Activated T-helper 9 cell treated with anti-CD3 and anti-CD28 coated beads, Interleukin-2, amount 50 U/mL, for 16 hours (primary cell): ENCODE measurements at regions not wholly inside any gene's neighbourhood (a gene's known extent, or its start where the extent isn't known, plus 50 kb on each side); places are given as distances from the start of the nearest gene placed in this dataset.

Experiments
- DNase-seq: peaks from one replicate; pipeline ENCODE4 v3.0.0-alpha.2; 2020; ENCODE audit warnings: low read depth

DNA sequence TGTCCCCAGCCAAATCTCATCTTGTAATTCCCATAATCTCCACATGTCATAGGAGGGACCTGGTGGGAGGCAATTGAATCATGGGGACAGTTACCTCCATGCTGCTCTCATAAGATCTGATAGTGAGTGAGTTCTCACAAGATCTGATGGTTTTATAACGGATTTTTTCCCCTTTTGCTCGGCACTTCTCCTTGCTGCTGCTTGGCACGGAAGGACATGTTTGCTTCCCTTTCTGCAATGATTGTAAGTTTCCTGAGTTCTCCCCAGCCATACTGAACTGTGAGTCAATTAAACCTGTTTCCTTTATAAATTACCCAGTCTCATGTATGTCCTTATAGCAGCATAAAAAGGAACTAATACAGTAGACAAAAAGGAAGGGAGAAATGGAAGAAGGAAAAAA lies 76.7 kb upstream of the CCNG1 start:
- DNase-seq: no peak

- no peak for DNase-seq
Measured at GRCh38 chr5:163361450-163361849, 75.9 kb upstream of the CCNG1 start.

DNA sequence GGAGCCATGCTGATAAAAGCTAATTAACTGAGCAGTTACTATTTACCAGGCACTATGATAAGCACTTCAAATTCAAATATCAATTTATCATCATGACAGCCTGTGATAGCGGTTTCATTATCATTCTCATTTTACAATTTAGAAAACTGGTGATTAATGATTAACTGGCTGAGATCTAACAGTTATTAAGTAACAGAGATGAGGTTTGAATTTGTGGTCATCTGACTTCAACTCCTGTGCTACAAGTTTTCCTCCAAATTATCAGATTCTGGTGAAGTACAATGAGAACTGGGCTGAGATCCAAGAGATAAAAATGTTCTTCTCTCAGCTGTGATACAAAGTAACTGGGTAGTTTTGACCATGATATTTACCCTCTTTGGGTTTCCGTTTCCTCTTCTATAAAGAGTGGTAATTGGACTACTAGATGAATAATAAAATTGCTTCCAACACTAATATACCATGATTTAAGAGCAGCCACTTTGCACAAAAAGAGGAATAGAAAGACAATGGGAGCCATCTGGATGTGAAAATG lies 74.5 kb upstream of the CCNG1 start:
- no peak for DNase-seq

DNA sequence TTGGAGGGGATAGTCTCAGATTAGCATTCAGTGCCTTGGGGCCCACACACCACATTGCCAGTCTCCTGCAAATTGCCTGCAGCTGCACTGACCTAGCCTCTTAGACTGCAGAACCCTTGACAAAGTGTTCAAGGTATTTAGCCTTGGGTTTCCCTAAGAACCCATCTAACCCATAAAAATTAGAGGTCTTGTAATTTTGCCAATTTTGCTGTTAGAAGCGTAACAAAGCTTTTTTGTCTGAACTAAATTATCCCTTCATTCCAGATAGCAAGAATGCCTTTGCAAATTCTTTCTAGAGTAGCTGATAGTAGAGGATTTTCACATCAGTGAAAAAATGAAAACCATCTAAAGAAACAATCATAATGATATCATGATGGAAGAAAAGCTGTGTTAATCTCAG lies 74.0 kb upstream of the CCNG1 start:
- no peak for DNase-seq

- no peak for DNase-seq
Measured at GRCh38 chr5:163366757-163367156, 70.6 kb upstream of the CCNG1 start.

DNA sequence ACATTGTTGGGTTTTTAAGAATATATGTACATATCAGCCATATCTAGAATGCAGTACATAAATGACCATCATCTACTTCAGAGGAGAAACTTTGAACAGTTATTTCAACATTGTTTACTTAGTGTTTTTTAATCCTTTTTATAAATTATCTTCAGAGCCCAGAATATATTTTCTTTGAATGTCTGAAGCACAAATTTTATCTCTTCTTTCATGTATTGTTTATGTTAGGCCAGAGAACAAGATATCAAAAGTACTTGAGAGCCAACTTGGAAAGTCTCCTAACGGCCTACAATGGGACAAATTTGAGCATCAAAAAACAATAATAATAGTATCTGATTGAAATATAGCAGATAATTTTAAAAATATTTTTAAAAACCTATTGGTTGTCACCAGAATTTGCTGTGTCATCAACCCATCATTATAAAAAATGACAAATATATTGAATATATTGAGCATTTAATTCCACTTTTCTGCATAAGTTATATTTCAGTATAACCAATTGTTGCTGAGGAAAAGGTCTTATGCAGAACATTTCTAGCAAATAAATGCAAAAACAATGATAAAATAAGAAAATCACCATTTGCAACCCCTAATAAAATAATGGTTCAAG lies 67.5 kb upstream of the CCNG1 start:
- DNase-seq: no peak

DNA sequence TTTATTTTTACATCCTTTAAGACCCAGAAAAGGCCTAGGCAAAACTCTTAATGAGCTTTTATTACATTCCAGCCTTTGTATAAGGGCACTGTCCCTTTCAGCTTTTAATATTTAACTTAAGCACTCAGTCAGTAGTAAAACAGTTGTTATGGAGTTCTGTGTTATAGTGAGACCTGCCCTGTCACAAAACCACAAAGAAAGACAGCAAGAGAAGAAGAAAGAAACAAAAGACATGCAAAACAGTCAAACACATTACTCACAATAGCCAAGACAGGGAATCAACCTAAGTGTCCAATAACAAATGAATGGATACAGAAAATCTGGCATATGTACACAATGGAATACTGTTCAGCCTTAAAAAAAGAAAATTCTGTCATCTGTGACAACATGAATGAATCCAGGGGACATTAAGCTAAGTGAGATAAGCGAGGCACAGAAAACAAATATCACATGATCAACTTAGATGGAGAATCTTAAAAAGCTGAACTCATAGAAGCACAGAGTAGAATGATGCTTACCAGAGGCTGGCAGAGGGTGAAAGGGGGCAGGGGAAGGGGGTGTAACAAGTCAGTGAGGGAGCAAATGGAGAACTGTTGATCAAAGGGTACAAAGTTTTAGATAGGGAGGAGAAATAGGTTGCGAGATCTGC lies 63.8 kb upstream of the CCNG1 start:
- no peak for DNase-seq

GRCh38 chr5:163377982-163378381 lies 59.4 kb upstream of the CCNG1 start:
- no peak for DNase-seq

- DNase-seq: no peak
Measured at GRCh38 chr5:163379298-163380155, 57.9 kb upstream of the CCNG1 start.

DNA sequence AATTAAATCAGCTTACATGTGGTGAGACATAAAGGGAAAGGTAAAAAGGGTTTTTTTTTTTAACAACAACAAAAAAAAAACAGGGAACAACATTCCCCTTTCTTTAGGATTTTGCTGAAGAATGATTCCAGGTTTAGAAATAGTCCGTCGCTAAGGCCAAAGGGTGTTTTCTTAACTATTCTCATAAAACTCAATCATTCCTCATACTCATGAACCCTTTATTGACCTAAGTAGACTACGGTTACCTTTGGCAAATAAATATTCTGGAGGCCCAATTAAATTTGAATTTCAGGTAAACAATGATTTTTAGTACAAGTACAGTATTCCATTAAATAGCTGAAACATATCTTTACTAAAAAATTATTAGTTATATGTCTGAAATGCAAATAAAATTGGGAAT lies 55.6 kb upstream of the CCNG1 start:
- no peak for DNase-seq

DNA sequence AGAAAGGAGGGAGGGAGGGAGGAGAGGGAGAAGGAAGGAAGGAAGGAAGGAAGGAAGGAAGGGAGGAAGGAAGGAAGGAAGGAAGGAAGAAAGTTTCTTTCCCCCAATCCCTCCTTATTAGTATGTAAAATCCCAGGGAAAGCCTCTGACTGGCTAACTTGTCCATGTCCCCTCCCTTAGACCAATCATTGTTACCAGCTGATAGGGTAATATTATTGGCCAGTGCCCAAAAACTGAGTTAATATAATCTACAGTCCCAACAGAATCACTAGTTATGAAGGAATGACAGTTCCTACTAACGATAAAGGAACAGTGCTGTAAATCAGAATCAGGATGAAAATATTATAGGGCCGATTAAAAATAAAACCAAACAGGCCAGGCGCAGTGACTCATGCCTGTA lies 53.6 kb upstream of the CCNG1 start:
- no peak for DNase-seq

- no peak for DNase-seq
Measured at GRCh38 chr5:163384669-163385068, 52.7 kb upstream of the CCNG1 start.

- no peak for DNase-seq
Measured at GRCh38 chr5:163385271-163385670, 52.1 kb upstream of the CCNG1 start.

- no peak for DNase-seq
Measured at GRCh38 chr5:163385824-163386223, 51.6 kb upstream of the CCNG1 start.

DNA sequence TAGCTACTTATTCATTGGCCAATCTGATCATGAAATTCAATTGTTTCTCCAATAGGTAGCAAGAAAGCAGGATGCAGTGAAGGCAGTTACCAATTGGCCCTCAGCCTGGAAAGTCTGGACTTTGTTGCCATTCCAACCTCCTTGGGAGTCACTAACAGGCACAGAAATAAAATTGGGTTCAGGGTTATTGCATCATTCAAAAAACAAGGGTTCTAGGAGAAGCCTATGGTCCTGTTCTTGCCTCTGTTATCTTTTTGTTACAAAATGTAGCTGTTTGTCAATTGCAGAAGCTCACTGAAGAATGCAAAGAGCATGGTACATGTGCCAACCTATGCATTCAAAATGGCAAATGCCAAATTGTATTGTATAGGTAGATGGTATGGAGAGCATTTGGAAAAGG lies 51.0 kb upstream of the CCNG1 start:
- DNase-seq: no peak

DNA sequence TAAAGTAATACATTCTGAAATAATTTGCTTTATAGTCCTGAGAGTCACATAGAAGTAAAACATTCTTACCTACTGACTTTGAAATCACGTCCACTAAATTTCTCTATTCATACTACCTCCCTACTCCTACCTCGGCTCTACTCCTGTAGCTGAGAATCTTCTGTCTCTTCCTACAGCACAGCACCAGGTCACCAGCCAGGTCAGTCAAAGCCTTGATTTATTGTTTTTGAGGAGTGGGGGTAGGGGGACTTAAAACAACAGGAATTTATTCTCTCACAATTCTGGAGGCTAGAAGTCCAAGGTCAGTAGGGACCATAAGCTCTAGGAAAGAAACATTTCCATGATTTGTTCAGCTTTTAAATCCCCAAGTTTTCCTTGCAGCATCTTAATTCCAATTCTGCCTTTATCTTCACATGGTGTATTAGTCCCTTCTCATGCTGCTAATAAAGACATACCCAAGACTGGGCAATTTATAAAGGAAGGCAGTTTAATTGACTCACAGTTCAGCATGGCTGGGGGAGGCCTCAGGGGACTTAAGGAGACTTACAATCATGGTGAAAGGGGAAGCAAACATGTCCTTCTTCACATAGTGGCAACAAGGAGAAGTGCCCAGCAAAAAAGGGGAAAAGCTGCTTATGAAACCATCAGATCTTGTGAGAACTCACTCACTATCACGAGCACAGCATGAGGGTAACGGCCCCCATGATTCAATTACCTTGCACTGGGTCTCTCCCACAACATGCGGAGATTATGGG lies 49.6 kb upstream of the CCNG1 start:
- DNase-seq: no peak
